ENCODE measurements at regions not wholly inside any gene's neighbourhood (a gene's known extent, or its start where the extent isn't known, plus 50 kb on each side); places are given as distances from the start of the nearest gene placed in this dataset.

DNA sequence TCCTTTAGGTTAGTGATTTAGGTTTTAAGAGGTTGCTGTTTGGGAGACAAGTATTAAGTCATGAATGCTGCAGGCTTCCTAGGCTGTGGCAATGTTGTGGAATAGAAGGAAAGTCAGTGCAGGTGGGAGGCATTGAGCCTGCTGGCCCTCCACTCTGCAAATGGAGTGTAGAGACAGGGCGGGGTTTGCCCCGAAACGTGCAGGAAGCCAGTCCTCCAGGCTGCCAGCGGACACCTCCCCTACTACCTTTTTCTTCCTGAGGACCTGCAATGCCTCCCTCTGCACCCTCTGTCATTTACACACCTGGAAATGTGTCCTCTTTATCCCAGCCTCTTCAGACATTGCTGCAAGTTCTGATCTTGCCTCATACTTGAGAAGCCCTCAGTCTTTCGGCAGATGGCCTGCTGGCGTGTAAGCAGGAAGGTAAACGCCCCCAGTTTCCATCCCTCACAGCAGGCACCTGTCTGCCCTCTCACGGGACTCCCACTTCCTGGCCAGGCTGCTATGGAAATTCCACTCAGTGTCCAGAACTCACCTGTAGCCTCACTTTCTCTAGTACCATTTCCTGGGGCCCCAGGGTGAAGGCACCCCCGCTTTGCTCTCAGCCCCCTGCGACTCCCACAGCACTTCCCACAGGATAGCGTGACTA, 81.6 kb upstream of the BOD1 start:
- Histone ChIP-seq H3K4me3 (ENCODE audit: low read depth in 1 of 3, low read length in 3 of 3) (no peak overlapping the region), H3K27ac (ENCODE audit: low read depth in 1 of 3, low read length in 2 of 3) (peak overlapping the region in 1 of 3 donors; percentile 14), H3K4me1 (ENCODE audit: control insufficient read depth in 3 of 3, insufficient read depth in 2 of 3, low read depth in 1 of 3, low read length in 2 of 3) (peaks cover 0 to 4% (median 0%) of the 10 kb centered on the region in 3 donors), H3K36me3 (ENCODE audit: control insufficient read depth in 3 of 3, insufficient read depth in 2 of 3, low read depth in 1 of 3, low read length in 3 of 3) (no peaks in the 10 kb centered on the region), H3K27me3 (ENCODE audit: control insufficient read depth in 3 of 3, insufficient read depth in 3 of 3, low read length in 3 of 3) (no peaks in the 10 kb centered on the region), H3K9me3 (ENCODE audit: control insufficient read depth in 2 of 2, insufficient read depth in 1 of 2, low read depth in 1 of 2, low read length in 1 of 2) (peaks cover 0 to 13% of the 10 kb centered on the region in 2 donors)
- 64 to 75% (median 74%) methylated on average over 11 of the region's 11 CpGs for WGBS, 3 donors
- DNase-seq (no peak), FAIRE-seq (no peak)

DNA sequence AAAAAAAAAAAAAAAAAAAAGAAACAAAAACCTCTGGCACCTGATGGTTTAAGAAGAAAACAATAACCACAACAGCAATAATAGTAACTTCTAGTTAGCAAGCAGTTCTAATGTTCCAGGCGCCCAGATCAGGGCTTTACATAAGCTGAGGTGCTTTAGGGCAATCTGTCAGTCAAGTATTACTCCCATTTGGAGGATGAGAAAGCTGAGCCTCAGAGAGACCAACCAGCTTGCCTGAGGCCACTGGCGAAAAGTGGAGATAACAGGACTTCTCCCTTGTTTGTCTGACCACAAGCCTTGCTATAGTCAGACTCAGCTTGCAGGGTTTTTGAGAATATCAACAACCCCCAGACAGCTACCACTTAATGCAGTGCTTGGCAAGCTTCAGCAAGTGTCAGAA, 83.5 kb upstream of the BOD1 start:
- 91 to 96% (median 94%) methylated on average over 2 of the region's 2 CpGs for WGBS, 3 donors
- FAIRE-seq, result no peak

DNA sequence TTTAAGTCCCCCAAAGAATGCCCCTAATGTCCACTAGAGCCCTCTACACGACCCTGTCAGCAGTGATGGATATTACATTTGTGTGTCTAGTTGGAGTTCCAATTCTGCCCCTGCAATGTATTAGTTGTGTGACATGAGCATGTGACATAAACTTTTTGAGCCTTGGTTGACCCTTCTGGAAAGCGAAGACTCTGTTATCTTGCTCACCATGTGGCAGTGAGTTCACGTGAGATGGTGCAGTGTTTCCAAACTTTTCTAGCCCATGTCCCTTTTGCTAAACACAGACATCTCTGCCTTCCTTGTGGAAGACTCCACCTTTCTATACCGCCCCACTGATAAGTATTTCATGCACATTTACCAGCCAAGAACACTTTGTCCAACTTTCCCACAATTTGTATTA, 87.0 kb upstream of the BOD1 start:
- 72 to 87% (median 79%) methylated on average over 4 of the region's 4 CpGs for WGBS, 3 donors
- Histone ChIP-seq H3K27ac (ENCODE audit: low read depth in 1 of 3, low read length in 2 of 3) (no peak overlapping the region), H3K36me3 (ENCODE audit: control insufficient read depth in 3 of 3, insufficient read depth in 2 of 3, low read depth in 1 of 3, low read length in 3 of 3) (no peaks in the 10 kb centered on the region), H3K9me3 (ENCODE audit: control insufficient read depth in 2 of 2, insufficient read depth in 1 of 2, low read depth in 1 of 2, low read length in 1 of 2) (no peaks in the 10 kb centered on the region), H3K4me1 (ENCODE audit: control insufficient read depth in 3 of 3, insufficient read depth in 2 of 3, low read depth in 1 of 3, low read length in 2 of 3) (no peaks in the 10 kb centered on the region), H3K27me3 (ENCODE audit: control insufficient read depth in 3 of 3, insufficient read depth in 3 of 3, low read length in 3 of 3) (no peaks in the 10 kb centered on the region), H3K4me3 (ENCODE audit: low read depth in 1 of 3, low read length in 3 of 3) (no peak overlapping the region)
- DNase-seq, result no peak
- no peak for FAIRE-seq

More for the DNA sequence above, 83.5 kb upstream of the BOD1 start:
- Histone ChIP-seq H3K27ac (ENCODE audit: low read depth in 1 of 3, low read length in 2 of 3) (no peak overlapping the region), H3K4me3 (ENCODE audit: low read depth in 1 of 3, low read length in 3 of 3) (no peak overlapping the region), H3K4me1 (ENCODE audit: control insufficient read depth in 3 of 3, insufficient read depth in 2 of 3, low read depth in 1 of 3, low read length in 2 of 3) (no peaks in the 10 kb centered on the region), H3K36me3 (ENCODE audit: control insufficient read depth in 3 of 3, insufficient read depth in 2 of 3, low read depth in 1 of 3, low read length in 3 of 3) (no peaks in the 10 kb centered on the region), H3K27me3 (ENCODE audit: control insufficient read depth in 3 of 3, insufficient read depth in 3 of 3, low read length in 3 of 3) (no peaks in the 10 kb centered on the region), H3K9me3 (ENCODE audit: control insufficient read depth in 2 of 2, insufficient read depth in 1 of 2, low read depth in 1 of 2, low read length in 1 of 2) (no peaks in the 10 kb centered on the region)
- no peak for DNase-seq

DNA sequence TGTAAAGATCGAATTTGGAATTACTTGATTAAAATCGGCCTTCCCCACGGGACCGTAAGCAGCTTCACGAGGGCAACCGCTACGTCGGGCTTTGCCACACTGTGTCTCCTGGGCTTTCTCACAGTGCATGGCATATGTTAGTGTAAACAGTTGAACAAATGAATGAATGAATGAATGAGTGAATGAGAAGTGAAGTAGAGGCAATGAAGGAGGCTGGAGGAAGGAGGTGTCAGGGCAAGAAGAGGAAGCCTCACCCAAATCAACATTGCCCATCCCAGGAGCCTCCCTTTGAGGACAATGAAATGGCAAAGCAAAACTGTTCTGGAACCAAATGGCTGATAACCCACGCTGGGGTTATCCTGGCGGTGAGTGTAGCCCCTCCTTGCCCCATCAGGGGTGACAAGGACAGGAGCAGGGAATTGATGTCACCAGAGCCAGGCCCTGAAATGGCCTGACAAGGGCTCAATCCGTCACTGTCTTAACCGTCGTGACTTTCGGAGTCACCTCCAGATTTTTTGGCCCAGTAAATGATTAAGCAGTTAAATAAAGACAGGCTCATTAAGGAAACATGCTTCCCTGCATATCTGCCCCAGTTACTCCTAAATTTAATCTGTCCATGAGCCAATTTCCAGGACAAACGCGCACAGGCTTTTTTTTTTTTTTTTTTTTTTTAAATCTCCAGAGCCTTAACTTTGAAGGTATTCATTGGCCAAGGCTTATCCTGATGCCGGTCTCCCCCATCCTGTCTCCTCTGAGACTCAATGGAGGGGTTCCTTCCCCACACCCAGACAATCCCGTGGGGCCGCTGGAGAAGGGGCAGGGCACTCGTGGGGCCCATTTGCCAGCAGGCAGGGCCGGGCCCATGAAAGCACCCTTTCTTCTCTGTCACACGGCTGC, 88.4 kb upstream of the BOD1 start:
- H3K27me3 ChIP-seq (ENCODE audit: control insufficient read depth in 3 of 3, insufficient read depth in 3 of 3, low read length in 3 of 3), result no peaks in the 10 kb centered on the region
- no peak overlapping the region for H3K27ac ChIP-seq (ENCODE audit: low read depth in 1 of 3, low read length in 2 of 3)
- 84 to 87% (median 84%) methylated on average over 22 of the region's 22 CpGs for WGBS, 3 donors
- no peaks in the 10 kb centered on the region for H3K36me3 ChIP-seq (ENCODE audit: control insufficient read depth in 3 of 3, insufficient read depth in 2 of 3, low read depth in 1 of 3, low read length in 3 of 3)
- H3K9me3 ChIP-seq (ENCODE audit: control insufficient read depth in 2 of 2, insufficient read depth in 1 of 2, low read depth in 1 of 2, low read length in 1 of 2), result no peaks in the 10 kb centered on the region
- H3K4me1 ChIP-seq (ENCODE audit: control insufficient read depth in 3 of 3, insufficient read depth in 2 of 3, low read depth in 1 of 3, low read length in 2 of 3), result no peaks in the 10 kb centered on the region
- no peak overlapping the region for H3K4me3 ChIP-seq (ENCODE audit: low read depth in 1 of 3, low read length in 3 of 3)
- FAIRE-seq (no peak), DNase-seq (no peak)

GRCh38 chr5:173705512-173706044, 89.1 kb upstream of the BOD1 start:
- WGBS, 3 donors, result 87 to 92% (median 88%) methylated on average over 13 of the region's 13 CpGs
- H3K27ac ChIP-seq (ENCODE audit: low read depth in 1 of 3, low read length in 2 of 3), result no peak overlapping the region
- no peaks in the 10 kb centered on the region for H3K36me3 ChIP-seq (ENCODE audit: control insufficient read depth in 3 of 3, insufficient read depth in 2 of 3, low read depth in 1 of 3, low read length in 3 of 3)
- H3K4me1 ChIP-seq (ENCODE audit: control insufficient read depth in 3 of 3, insufficient read depth in 2 of 3, low read depth in 1 of 3, low read length in 2 of 3), result no peaks in the 10 kb centered on the region
- FAIRE-seq (no peak), DNase-seq (no peak)
- no peaks in the 10 kb centered on the region for H3K9me3 ChIP-seq (ENCODE audit: control insufficient read depth in 2 of 2, insufficient read depth in 1 of 2, low read depth in 1 of 2, low read length in 1 of 2)
- no peak overlapping the region for H3K4me3 ChIP-seq (ENCODE audit: low read depth in 1 of 3, low read length in 3 of 3)
- no peaks in the 10 kb centered on the region for H3K27me3 ChIP-seq (ENCODE audit: control insufficient read depth in 3 of 3, insufficient read depth in 3 of 3, low read length in 3 of 3)

- H3K27me3 ChIP-seq (ENCODE audit: control insufficient read depth in 3 of 3, insufficient read depth in 3 of 3, low read length in 3 of 3), result no peaks in the 10 kb centered on the region
- no peaks in the 10 kb centered on the region for H3K36me3 ChIP-seq (ENCODE audit: control insufficient read depth in 3 of 3, insufficient read depth in 2 of 3, low read depth in 1 of 3, low read length in 3 of 3)
These were observed 90.2 kb upstream of the BOD1 start for GRCh38 chr5:173706700-173707099.

GRCh38 chr5:173707392-173707791, 90.9 kb upstream of the BOD1 start:
- Histone ChIP-seq H3K27ac (ENCODE audit: low read depth in 1 of 3, low read length in 2 of 3) (no peak overlapping the region), H3K36me3 (ENCODE audit: control insufficient read depth in 3 of 3, insufficient read depth in 2 of 3, low read depth in 1 of 3, low read length in 3 of 3) (no peaks in the 10 kb centered on the region), H3K4me3 (ENCODE audit: low read depth in 1 of 3, low read length in 3 of 3) (no peak overlapping the region), H3K9me3 (ENCODE audit: control insufficient read depth in 2 of 2, insufficient read depth in 1 of 2, low read depth in 1 of 2, low read length in 1 of 2) (no peaks in the 10 kb centered on the region), H3K27me3 (ENCODE audit: control insufficient read depth in 3 of 3, insufficient read depth in 3 of 3, low read length in 3 of 3) (no peaks in the 10 kb centered on the region), H3K4me1 (ENCODE audit: control insufficient read depth in 3 of 3, insufficient read depth in 2 of 3, low read depth in 1 of 3, low read length in 2 of 3) (no peaks in the 10 kb centered on the region)
- no peak for DNase-seq
- WGBS, 3 donors, result 73 to 83% (median 76%) methylated on average over 4 of the region's 4 CpGs
- no peak for FAIRE-seq

More at GRCh38 chr5:173706700-173707099, 90.2 kb upstream of the BOD1 start:
- 81 to 94% (median 91%) methylated on average over 4 of the region's 4 CpGs for WGBS, 3 donors
- H3K4me3 ChIP-seq (ENCODE audit: low read depth in 1 of 3, low read length in 3 of 3), result no peak overlapping the region
- no peaks in the 10 kb centered on the region for H3K4me1 ChIP-seq (ENCODE audit: control insufficient read depth in 3 of 3, insufficient read depth in 2 of 3, low read depth in 1 of 3, low read length in 2 of 3)
- H3K27ac ChIP-seq (ENCODE audit: low read depth in 1 of 3, low read length in 2 of 3), result no peak overlapping the region
- FAIRE-seq (no peak), DNase-seq (no peak)
- no peaks in the 10 kb centered on the region for H3K9me3 ChIP-seq (ENCODE audit: control insufficient read depth in 2 of 2, insufficient read depth in 1 of 2, low read depth in 1 of 2, low read length in 1 of 2)

GRCh38 chr5:173709145-173709544, 92.7 kb upstream of the BOD1 start:
- DNase-seq, result no peak
- Histone ChIP-seq H3K4me1 (ENCODE audit: control insufficient read depth in 3 of 3, insufficient read depth in 2 of 3, low read depth in 1 of 3, low read length in 2 of 3) (no peaks in the 10 kb centered on the region), H3K36me3 (ENCODE audit: control insufficient read depth in 3 of 3, insufficient read depth in 2 of 3, low read depth in 1 of 3, low read length in 3 of 3) (no peaks in the 10 kb centered on the region), H3K4me3 (ENCODE audit: low read depth in 1 of 3, low read length in 3 of 3) (no peak overlapping the region), H3K9me3 (ENCODE audit: control insufficient read depth in 2 of 2, insufficient read depth in 1 of 2, low read depth in 1 of 2, low read length in 1 of 2) (no peaks in the 10 kb centered on the region), H3K27me3 (ENCODE audit: control insufficient read depth in 3 of 3, insufficient read depth in 3 of 3, low read length in 3 of 3) (no peaks in the 10 kb centered on the region), H3K27ac (ENCODE audit: low read depth in 1 of 3, low read length in 2 of 3) (no peak overlapping the region)
- 85 to 94% (median 89%) methylated on average over 3 of the region's 3 CpGs for WGBS, 3 donors
- no peak for FAIRE-seq

All from small intestine (tissue), 7 donors.